Activated CD4-positive, alpha-beta T cell treated with anti-CD3 and anti-CD28 coated beads for 36 hours (primary cell): ENCODE measurements at regions not wholly inside any gene's neighbourhood (a gene's known extent, or its start where the extent isn't known, plus 50 kb on each side); places are given as distances from the start of the nearest gene placed in this dataset.
A peak's percentile ranks its signal among the peaks of the same experiment; 100 is the strongest.

Experiments
- ATAC-seq: fragments of 200-7000 bp; cut with Tn5 transposase; one replicate; pipeline ENCODE4 v1.10.0; 2021; ENCODE audit warnings: mild to moderate bottlenecking, moderate library complexity
- CTCF ChIA-PET: fragments of 350-600 bp; sonication (Branson Sonifier 250); formaldehyde crosslinking; loops from one replicate; lab custom pipeline; 2021; ENCODE audit warnings: antibody characterized with exemption; lab: Charles Lee
- POLR2A ChIA-PET: fragments of 350-600 bp; sonication (Branson Sonifier 250); formaldehyde crosslinking; loops from one replicate; lab custom pipeline; 2021; ENCODE audit warnings: antibody characterized with exemption, inconsistent platforms; lab: Charles Lee
- DNase-seq: peaks from one replicate; pipeline ENCODE4 v3.0.0-alpha.2; 2020
- H3K27ac Mint-ChIP-seq: one replicate; pipeline ENCODE4 v1.8.0; 2021; ENCODE audit warnings: mixed read lengths
- H3K27me3 Mint-ChIP-seq: one replicate; pipeline ENCODE4 v1.8.0; 2021; ENCODE audit warnings: mixed read lengths
- H3K36me3 Mint-ChIP-seq: one replicate; pipeline ENCODE4 v1.8.0; 2021; ENCODE audit warnings: low read depth, mixed read lengths
- H3K4me1 Mint-ChIP-seq: one replicate; pipeline ENCODE4 v1.8.0; 2021; ENCODE audit warnings: mixed read lengths
- H3K4me3 Mint-ChIP-seq: one replicate; pipeline ENCODE4 v1.8.0; 2021; ENCODE audit warnings: mild to moderate bottlenecking, moderate library complexity, mixed read lengths
- H3K9me3 Mint-ChIP-seq: one replicate; pipeline ENCODE4 v1.8.0; 2021; ENCODE audit warnings: low read depth, mixed read lengths
- intact Hi-C, 2 experiments: fragments of 100-400 bp; cut with DNase I in 1 of 2; cut with micrococcal nuclease in 1 of 2; formaldehyde crosslinking; loops; one replicate each; pipeline versions ENCODE4 v1.14.2 to v1.15.1; 2022 to 2024; cut with DNase I, micrococcal nuclease

DNA sequence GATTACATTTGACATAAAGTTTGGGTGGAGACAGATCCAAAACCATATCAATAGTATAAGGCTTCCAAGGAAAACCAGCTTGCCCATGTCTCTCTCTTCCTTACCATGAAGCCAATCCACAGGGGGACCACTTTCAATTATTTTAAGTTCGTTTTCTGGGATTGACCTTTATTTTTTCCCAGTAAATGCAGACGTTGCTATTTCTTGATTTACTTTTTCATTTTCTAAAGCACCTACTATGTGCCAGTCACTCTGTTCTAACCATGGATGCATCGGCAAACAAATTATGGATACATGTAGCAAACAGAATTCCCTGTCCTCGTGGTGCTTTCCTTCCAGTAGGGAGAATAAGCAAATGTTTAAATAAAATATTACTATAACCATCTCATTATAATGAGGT is 65.8 kb upstream of the KCNA1 start:
- CTCF ChIA-PET, result no interaction called here
- intact Hi-C loops, result no loop called here
- H3K4me3 Mint-ChIP-seq, result no peak overlapping the region

DNA sequence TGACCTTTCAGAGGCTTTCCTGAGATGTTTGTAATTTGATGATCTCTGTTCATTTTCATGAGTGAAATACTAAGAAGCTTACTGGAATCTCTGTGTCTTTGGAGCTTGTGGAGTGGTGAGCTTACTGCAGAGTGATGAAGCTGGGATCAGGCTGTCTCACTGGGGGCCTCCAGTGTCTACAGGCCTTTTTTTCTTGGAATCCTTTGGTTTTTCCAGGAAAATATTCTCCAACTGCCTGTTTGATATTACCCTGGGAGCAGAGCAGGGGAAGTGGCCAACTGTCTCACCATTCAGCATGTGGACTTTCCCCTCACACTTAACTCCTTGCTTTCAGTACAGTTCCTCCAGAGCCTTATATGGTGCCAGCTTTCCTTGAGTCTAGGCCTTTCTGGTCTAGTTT is 62.0 kb upstream of the KCNA1 start:
- no peak for DNase-seq
- ATAC-seq, result no peak
- Mint-ChIP-seq H3K27ac (no peak overlapping the region), H3K36me3 (peaks cover 2% of the 10 kb centered on the region), H3K4me1 (peaks cover 2% of the 10 kb centered on the region), H3K27me3 (peaks cover 3% of the 10 kb centered on the region), H3K9me3 (peaks cover 2% of the 10 kb centered on the region), H3K4me3 (no peak overlapping the region)
- ChIA-PET CTCF (interaction anchor here (0.6 to 3.4 kb wide), 3 partner anchors 10 to 299 kb away, joined by 3 to 22 read pairs (median 4); no protein-coding TSS in a partner anchor), POLR2A (no interaction called here)
- intact Hi-C loops, result no loop called here

More for the DNA sequence above, 65.8 kb upstream of the KCNA1 start:
- Mint-ChIP-seq H3K9me3 (peaks cover 10% of the 10 kb centered on the region), H3K4me1 (peaks cover 11% of the 10 kb centered on the region), H3K27ac (no peak overlapping the region), H3K27me3 (peaks cover 6% of the 10 kb centered on the region), H3K36me3 (peaks cover 4% of the 10 kb centered on the region)
- ATAC-seq (no peak), DNase-seq (no peak)
- POLR2A ChIA-PET, result no interaction called here

DNA sequence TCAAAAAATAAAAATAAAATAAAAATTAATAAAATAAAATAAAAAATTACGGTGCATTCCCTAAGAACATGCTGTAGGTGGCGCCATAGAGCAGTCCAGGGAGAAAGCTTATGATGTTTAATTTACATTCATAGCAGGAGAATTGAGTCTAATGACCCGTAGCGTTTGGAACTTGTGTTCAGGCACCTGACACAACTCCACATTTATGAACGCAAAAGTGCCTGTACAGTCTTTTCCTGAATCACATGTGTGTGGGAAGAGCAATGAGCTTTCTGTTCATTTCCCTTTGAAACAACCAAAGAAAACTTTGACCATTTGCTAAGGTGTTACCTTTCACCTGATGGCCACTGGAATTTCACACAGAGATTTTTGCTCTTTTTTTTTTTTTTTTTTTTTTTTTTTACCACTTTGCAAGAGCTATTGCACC is 60.6 kb upstream of the KCNA1 start:
- ChIA-PET POLR2A (no interaction called here), CTCF (interaction anchor here (0.6 to 3.4 kb wide), 11 partner anchors 9 to 1832 kb away, joined by 3 to 22 read pairs (median 4); no protein-coding TSS in a partner anchor)
- no peak for DNase-seq
- intact Hi-C loops, result no loop called here
- Mint-ChIP-seq H3K4me1 (no peaks in the 10 kb centered on the region), H3K9me3 (no peaks in the 10 kb centered on the region), H3K27ac (no peak overlapping the region), H3K27me3 (peaks cover 3% of the 10 kb centered on the region), H3K36me3 (no peaks in the 10 kb centered on the region), H3K4me3 (no peak overlapping the region)
- ATAC-seq, result no peak

DNA sequence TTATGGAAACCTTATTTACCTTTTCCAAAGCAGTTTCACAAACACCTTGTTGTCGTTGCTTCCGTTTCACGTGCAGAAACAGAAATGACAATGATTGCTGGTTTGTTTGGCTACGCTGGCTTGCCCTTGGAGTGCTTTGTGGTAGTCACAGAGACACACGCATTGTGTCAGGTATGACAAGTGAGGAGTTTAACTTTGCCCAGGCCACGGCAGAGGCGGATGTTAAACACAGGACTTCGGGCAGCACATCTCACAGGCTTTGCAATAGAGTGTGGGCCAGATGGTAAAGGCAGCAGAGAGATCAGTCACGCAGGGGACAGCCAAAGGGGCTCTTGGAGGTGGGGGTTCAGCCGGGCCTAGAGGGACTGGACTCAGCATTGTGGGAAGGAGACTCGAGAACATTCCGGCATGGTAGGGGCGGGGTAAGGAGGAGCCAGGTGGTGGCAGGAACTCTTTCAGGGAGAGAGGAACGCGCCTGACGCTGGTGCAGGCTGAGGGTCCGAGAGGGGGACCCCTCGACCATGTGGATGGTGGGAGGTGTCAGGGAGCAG is 59.8 kb upstream of the KCNA1 start:
- H3K4me3 Mint-ChIP-seq, result no peak overlapping the region

DNA sequence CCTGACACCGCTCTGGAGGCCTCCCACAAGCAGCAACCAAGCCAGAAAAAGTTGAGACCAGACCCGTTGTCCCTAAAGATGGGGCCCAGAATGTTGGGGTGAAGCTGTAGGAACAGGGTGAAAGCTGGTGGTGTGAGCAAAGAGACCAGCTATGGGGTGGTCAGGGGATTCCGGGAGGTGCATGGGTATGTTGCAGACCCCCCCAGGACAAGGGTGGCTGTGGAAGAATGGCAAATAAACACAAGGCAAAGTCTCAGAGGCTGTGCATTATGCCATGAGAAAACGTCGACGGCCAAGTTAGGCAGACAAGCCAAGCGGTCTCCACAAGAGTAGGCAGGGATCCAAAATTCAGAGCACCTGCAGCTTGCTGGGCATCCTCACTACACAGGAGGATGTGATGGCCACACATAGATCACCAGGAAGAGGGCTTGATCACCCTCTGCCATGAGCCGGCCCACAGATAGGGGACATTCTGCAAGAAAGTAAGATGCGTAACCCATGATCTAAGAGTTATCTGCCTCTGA is 58.8 kb upstream of the KCNA1 start:
- H3K36me3 Mint-ChIP-seq, result no peaks in the 10 kb centered on the region

More for the DNA sequence above, 59.8 kb upstream of the KCNA1 start:
- H3K27ac Mint-ChIP-seq, result no peak overlapping the region
- DNase-seq (no peak), ATAC-seq (no peak)
- H3K27me3 Mint-ChIP-seq, result no peaks in the 10 kb centered on the region
- POLR2A ChIA-PET, result no interaction called here
- intact Hi-C loops, result no loop called here
- no peaks in the 10 kb centered on the region for H3K9me3 Mint-ChIP-seq
- CTCF ChIA-PET, result interaction anchor here (0.7 to 3.4 kb wide), 11 partner anchors 8 to 1833 kb away, joined by 3 to 22 read pairs (median 4); no protein-coding TSS in a partner anchor
- H3K36me3 Mint-ChIP-seq, result no peaks in the 10 kb centered on the region
- H3K4me1 Mint-ChIP-seq, result no peaks in the 10 kb centered on the region

DNA sequence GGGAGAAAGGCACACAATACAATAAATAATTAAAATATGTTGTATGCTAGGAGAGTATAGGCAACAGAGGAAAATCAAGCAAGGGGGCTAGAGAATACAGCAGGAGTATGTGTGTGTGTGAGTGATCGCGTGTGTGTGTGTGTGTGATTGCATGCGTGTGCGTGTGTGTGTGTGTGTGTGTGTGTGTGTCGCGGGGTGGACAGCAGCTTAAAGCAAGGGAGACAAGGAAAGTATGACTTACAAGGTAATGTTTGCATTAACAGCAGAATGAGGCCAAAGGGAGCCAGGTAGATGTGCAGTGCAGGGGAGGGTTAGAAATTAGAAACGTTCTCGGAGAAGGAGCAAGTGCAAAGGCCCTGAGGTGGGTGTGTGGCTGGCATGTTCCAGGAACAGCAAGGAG is 57.4 kb upstream of the KCNA1 start:
- ChIA-PET CTCF (no interaction called here), POLR2A (no interaction called here)
- DNase-seq, result no peak
- ATAC-seq, result no peak
- Mint-ChIP-seq H3K27ac (no peak overlapping the region), H3K4me1 (no peaks in the 10 kb centered on the region), H3K36me3 (no peaks in the 10 kb centered on the region), H3K4me3 (no peak overlapping the region), H3K27me3 (peaks cover 2% of the 10 kb centered on the region), H3K9me3 (no peaks in the 10 kb centered on the region)
- intact Hi-C loops, result no loop called here

More for the DNA sequence above, 58.8 kb upstream of the KCNA1 start:
- Mint-ChIP-seq H3K4me3 (no peak overlapping the region), H3K27me3 (no peaks in the 10 kb centered on the region), H3K4me1 (no peaks in the 10 kb centered on the region), H3K27ac (no peak overlapping the region), H3K9me3 (no peaks in the 10 kb centered on the region)
- intact Hi-C loops, result no loop called here
- DNase-seq (no peak), ATAC-seq (no peak)
- ChIA-PET CTCF (interaction anchor here (0.7 to 1.3 kb wide), 5 partner anchors 8 to 115 kb away, joined by 3 to 5 read pairs (median 4); no protein-coding TSS in a partner anchor), POLR2A (no interaction called here)

DNA sequence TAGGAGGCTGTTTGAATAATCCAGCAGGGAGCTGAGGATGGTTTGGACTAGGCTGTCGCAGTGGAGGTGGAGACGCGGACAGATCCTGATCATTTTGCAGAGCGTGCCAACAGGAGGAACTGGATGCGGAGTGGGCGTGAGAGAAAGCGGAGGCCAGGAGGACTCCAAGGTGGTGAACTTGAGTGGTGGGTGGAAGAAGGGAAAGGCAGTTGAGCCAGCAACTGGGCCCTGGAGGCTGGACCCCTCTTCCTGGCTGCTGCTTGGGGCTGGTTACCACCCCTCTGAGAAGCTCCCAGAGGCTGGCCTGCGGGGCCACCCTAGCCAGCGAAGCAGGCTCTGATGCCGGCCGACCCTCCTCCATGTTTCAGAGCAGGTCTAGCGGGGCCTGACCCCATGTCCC is 56.8 kb upstream of the KCNA1 start:
- Mint-ChIP-seq H3K27me3 (peaks cover 4% of the 10 kb centered on the region), H3K9me3 (no peaks in the 10 kb centered on the region), H3K27ac (no peak overlapping the region), H3K36me3 (no peaks in the 10 kb centered on the region), H3K4me1 (peaks cover 4% of the 10 kb centered on the region), H3K4me3 (no peak overlapping the region)
- DNase-seq, result no peak
- POLR2A ChIA-PET, result no interaction called here
- CTCF ChIA-PET, result no interaction called here
- ATAC-seq, result no peak
- intact Hi-C loops, result no loop called here

DNA sequence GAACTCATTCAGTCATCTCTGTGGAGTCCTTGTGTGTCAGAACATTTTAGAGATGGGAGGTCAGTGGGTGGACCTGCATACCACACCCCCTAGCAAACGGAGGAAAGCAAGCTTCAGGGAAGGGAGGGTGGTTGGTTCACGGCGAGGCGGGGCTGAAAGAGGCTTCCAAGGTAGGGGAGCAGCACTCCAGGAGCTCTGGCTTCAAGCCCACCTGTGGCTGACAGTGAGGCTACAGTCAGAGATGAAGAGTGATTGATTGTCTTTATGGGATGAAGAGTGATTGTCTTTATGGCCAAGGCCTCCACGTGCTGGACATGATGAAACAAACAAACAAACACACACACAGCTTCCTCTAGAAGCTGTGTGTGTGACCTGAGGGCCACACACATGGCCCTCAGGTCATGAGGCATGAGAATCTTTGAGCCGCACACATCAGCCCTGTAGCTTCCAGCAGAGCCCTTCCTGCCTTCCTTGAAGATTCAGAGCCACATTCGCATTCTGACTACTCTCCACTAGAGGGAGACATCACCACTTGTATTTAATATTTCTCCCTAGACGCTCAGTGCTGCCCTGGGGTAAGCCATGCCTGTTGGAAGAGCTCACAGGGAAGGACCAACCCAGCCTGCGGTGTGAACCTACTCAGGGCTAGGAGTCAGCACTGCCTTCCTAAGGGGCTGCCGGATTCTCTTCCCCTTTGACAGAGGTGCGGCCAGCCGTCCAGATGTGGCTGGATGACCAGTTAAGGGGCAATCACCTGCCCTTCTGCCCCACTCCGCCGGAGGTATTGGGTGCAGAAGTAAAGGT is 54.4 kb upstream of the KCNA1 start:
- DNase-seq (peak; percentile 68), ATAC-seq (peak; percentile 79)
- H3K4me1 Mint-ChIP-seq, result peaks cover 8% of the 10 kb centered on the region
- H3K27me3 Mint-ChIP-seq, result peaks cover 16% of the 10 kb centered on the region
- H3K27ac Mint-ChIP-seq, result no peak overlapping the region
- intact Hi-C loops, result loop anchor here (1.0 to 5.0 kb wide), 3 partner anchors 57 to 229 kb away; no protein-coding TSS in a partner anchor
- no peak overlapping the region for H3K4me3 Mint-ChIP-seq
- ChIA-PET POLR2A (no interaction called here), CTCF (interaction anchor here (0.5 to 6.1 kb wide), 36 partner anchors 8 to 1175 kb away, joined by 3 to 37 read pairs (median 4); a partner anchor contains a TSS)
- no peaks in the 10 kb centered on the region for H3K9me3 Mint-ChIP-seq
- H3K36me3 Mint-ChIP-seq, result no peaks in the 10 kb centered on the region

DNA sequence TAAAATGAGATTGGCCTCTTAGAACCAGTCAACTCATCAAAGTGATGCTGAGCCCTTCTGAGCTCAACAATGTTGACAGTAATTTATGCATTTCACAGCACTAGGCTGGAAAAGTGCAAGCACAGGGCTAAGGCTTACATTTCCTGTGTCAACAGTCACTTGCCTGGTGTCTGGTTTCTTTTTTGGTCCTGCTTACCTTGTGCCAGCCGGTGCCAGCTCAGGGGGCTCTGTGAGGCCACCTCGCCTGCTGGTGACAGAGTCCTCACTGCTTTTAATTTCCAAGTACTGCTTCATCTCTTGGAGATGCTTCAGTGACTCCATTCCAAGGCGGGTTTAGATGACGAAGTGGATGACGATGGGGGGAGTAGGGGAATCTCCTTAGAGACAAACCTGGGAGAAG is 53.1 kb upstream of the KCNA1 start:
- intact Hi-C loops, result loop anchor here in 1 of 2 experiments (5.0 kb wide), 1 partner anchor 56 kb away; no protein-coding TSS in a partner anchor
- peaks cover 16% of the 10 kb centered on the region for H3K27me3 Mint-ChIP-seq
- no peak for ATAC-seq
- DNase-seq, result no peak
- H3K4me1 Mint-ChIP-seq, result peaks cover 8% of the 10 kb centered on the region
- H3K36me3 Mint-ChIP-seq, result no peaks in the 10 kb centered on the region
- ChIA-PET CTCF (interaction anchor here (0.7 to 6.1 kb wide), 24 partner anchors 9 to 229 kb away, joined by 3 to 37 read pairs (median 4); partner anchors contain the start of gene KCNA1), POLR2A (no interaction called here)
- no peak overlapping the region for H3K4me3 Mint-ChIP-seq
- no peak overlapping the region for H3K27ac Mint-ChIP-seq
- H3K9me3 Mint-ChIP-seq, result no peaks in the 10 kb centered on the region

DNA sequence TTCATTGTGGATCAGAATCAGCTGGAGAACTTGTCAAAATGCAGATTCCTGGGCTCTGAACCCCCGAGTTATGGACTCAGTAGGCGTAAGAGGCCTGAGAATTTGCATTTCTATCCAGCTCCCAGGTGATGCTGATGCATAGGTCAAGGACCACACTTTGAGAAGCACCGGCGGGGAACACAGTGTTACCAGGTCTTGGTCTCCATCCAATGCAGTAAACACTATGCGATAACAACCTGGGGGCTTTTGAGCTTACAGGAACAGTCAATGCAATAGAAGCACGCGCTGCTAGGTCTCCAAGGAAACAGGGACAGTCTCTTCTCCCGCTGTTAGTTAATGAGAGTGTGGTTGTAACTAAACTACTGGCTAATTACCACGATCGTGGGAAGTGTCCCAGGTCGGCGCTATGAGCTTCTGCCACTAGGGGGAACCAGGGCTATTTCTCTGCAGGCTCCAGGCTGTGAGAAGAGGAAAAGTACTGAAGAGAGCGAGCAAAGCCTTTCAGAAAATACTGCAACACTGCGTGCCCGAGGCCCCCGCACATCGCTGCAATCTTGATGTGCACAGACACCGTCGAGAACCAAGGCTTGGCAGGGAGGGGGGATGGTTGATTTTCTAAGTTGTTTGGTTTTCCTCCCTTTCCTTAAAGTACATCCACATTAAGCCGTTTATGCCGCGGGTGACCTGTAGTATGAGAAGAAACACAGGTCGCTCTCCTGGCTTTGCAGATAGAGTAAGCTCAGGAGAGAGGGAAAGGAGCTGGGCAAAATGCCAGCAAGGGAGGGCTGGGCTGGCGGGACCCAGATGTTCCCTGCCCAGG is 52.0 kb upstream of the KCNA1 start:
- ATAC-seq, result peak; percentile 88
- ChIA-PET POLR2A (no interaction called here), CTCF (interaction anchor here (0.5 to 6.1 kb wide), 39 partner anchors 8 to 532 kb away, joined by 3 to 37 read pairs (median 4); partner anchors contain the start of gene KCNA1)
- Mint-ChIP-seq H3K4me1 (peaks cover 8% of the 10 kb centered on the region), H3K27me3 (peaks cover 16% of the 10 kb centered on the region), H3K27ac (no peak overlapping the region), H3K9me3 (no peaks in the 10 kb centered on the region), H3K4me3 (no peak overlapping the region), H3K36me3 (no peaks in the 10 kb centered on the region)
- intact Hi-C loops, result loop anchor here in 1 of 2 experiments (1.0 to 5.0 kb wide), 4 partner anchors 55 to 227 kb away; no protein-coding TSS in a partner anchor
- peak; percentile 87 for DNase-seq
